Vagina (tissue), 2 donors: ENCODE measurements at regions not wholly inside any gene's neighbourhood (a gene's known extent, or its start where the extent isn't known, plus 50 kb on each side); places are given as distances from the start of the nearest gene placed in this dataset.

Experiments
- DNase-seq, 2 donors: peaks; one replicate each; pipeline ENCODE4 v3.0.0-alpha.2; 2017; ENCODE audit errors: extremely low spot score in 2 of 2
- H3K27ac ChIP-seq: fragments of 200-600 bp; sonication (generic); one replicate; pipeline ENCODE4 v1.5.1; 2019
- H3K27me3 ChIP-seq: fragments of 200-600 bp; sonication (generic); one replicate; pipeline ENCODE4 v1.5.1; 2019
- H3K36me3 ChIP-seq, 2 donors: fragments of 200-600 bp; sonication (generic); one replicate each; pipeline ENCODE4 v1.5.1; 2017 to 2019
- H3K4me1 ChIP-seq: fragments of 200-600 bp; sonication (generic); one replicate; pipeline ENCODE4 v1.5.1; 2019
- H3K4me3 ChIP-seq, 2 donors: fragments of 200-600 bp; sonication (generic); 1 replicate in 1 of 2; 2 replicates in 1 of 2; pipeline ENCODE4 v1.5.1; 2016 to 2019
- H3K9me3 ChIP-seq: fragments of 200-600 bp; sonication (generic); one replicate; pipeline ENCODE4 v1.5.1; 2019
- CTCF ChIP-seq, 3 experiments: fragments of 450-650 bp in 2 of 3; fragments of 200-600 bp in 1 of 3; sonication (generic) in 1 of 3; IDR thresholded peaks; one replicate each; pipeline ENCODE4 v1.5.1; 2017 to 2019; ENCODE audit warnings: antibody characterized with exemption in 3 of 3, mild to moderate bottlenecking in 2 of 3, moderate library complexity in 2 of 3
- POLR2A ChIP-seq, 2 donors: fragments of 450-650 bp; IDR thresholded peaks; one replicate each; pipeline ENCODE4 v1.6.1; 2017; ENCODE audit warnings: antibody characterized with exemption in 2 of 2, mild to moderate bottlenecking in 2 of 2, moderate library complexity in 2 of 2
- POLR2AphosphoS5 ChIP-seq, 2 donors: sonication (generic); formaldehyde crosslinking; IDR thresholded peaks; one replicate each; pipeline ENCODE4 v1.9.0; 2017; ENCODE audit warnings: antibody characterized with exemption in 2 of 2, mild to moderate bottlenecking in 2 of 2, low read depth in 1 of 2; ENCODE audit not compliant: insufficient read depth in 1 of 2
- intact Hi-C: fragments of 100-400 bp; cut with DNase I; formaldehyde crosslinking; loops from one replicate; pipeline ENCODE4 v1.15.1; 2023

DNA sequence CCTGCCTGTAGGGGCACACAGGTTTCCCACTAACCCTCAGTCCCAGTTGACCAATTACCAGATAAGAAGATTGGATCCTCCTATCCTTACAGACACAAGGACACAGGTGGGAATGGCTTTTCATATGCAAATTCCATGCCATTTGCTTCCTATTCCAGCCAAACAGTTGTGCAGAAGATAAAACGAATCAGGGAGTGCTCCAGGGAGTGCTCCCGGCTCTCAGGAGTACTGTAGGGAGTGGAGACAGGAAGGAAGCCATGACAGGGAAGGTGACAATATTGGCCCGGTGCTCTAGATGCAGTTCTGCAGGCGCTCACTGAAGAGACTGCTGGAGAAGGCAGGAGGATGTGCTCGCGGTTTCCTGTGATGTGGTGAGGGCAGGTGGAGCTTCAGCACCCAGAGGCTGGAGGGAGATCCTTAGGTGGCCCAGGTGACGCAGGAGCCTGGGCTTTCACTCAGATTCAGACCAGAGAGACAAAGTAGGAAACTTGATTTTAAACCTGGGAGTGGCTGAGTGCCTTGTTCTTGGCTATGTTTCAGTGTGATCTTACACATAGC lies 260.0 kb downstream of the AUH start:
- Histone ChIP-seq H3K9me3 (no peaks in the 10 kb centered on the region), H3K27ac (peak overlapping the region; percentile 81), H3K36me3 (no peaks in the 10 kb centered on the region), H3K27me3 (no peaks in the 10 kb centered on the region), H3K4me3 (no peak overlapping the region), H3K4me1 (peaks cover 36% of the 10 kb centered on the region)
- no peak for DNase-seq
- TF ChIP-seq CTCF (IDR thresholded peaks at IDR 0.05), result no peak
- no peak for TF ChIP-seq POLR2A (IDR thresholded peaks at IDR 0.05)
- TF ChIP-seq POLR2AphosphoS5 (IDR thresholded peaks at IDR 0.05; ENCODE audit: insufficient read depth in 1 of 2, low read depth in 1 of 2), result no peak
- intact Hi-C loops, result loop anchor here (10.0 kb wide), 1 partner anchor 93 kb away; no protein-coding TSS in a partner anchor

DNA sequence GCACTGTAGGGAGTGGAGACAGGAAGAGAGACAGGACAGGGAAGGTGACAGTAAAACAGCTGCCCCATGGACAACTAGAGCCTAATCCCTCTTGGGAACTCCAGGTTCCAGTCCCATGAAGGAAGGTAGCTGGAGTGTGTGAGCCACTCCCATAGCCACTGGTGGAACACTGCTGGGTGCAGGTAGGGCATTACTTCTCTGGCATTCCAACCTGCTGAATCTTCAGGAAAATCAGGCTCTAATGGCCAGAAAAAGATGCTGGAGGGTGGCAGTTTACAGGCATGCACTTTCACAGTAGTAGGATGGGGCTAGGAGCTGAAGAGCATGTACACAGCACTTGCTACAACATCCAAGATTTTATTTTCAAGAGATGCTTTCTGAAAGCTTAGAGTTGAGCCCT lies 259.4 kb downstream of the AUH start:
- H3K27ac ChIP-seq, result no peak overlapping the region
- intact Hi-C loops, result loop anchor here (10.0 kb wide), 1 partner anchor 93 kb away; no protein-coding TSS in a partner anchor

GRCh38 chr9:91103931-91104330 lies 257.8 kb downstream of the AUH start:
- no peaks in the 10 kb centered on the region for H3K9me3 ChIP-seq
- H3K27ac ChIP-seq, result no peak overlapping the region
- no peaks in the 10 kb centered on the region for H3K27me3 ChIP-seq
- intact Hi-C loops, result loop anchor here (10.0 kb wide), 1 partner anchor 91 kb away; no protein-coding TSS in a partner anchor
- DNase-seq, result no peak
- H3K36me3 ChIP-seq, result no peaks in the 10 kb centered on the region
- no peak overlapping the region for H3K4me3 ChIP-seq
- TF ChIP-seq CTCF (IDR thresholded peaks at IDR 0.05) (no peak), POLR2A (IDR thresholded peaks at IDR 0.05) (no peak), POLR2AphosphoS5 (IDR thresholded peaks at IDR 0.05; ENCODE audit: insufficient read depth in 1 of 2, low read depth in 1 of 2) (no peak)
- H3K4me1 ChIP-seq, result peaks cover 36% of the 10 kb centered on the region

More for the DNA sequence above, 259.4 kb downstream of the AUH start:
- Histone ChIP-seq H3K27me3 (no peaks in the 10 kb centered on the region), H3K9me3 (no peaks in the 10 kb centered on the region), H3K36me3 (no peaks in the 10 kb centered on the region), H3K4me1 (peaks cover 36% of the 10 kb centered on the region), H3K4me3 (no peak overlapping the region)
- TF ChIP-seq CTCF (IDR thresholded peaks at IDR 0.05) (no peak), POLR2A (IDR thresholded peaks at IDR 0.05) (no peak), POLR2AphosphoS5 (IDR thresholded peaks at IDR 0.05; ENCODE audit: insufficient read depth in 1 of 2, low read depth in 1 of 2) (no peak)
- DNase-seq, result no peak

DNA sequence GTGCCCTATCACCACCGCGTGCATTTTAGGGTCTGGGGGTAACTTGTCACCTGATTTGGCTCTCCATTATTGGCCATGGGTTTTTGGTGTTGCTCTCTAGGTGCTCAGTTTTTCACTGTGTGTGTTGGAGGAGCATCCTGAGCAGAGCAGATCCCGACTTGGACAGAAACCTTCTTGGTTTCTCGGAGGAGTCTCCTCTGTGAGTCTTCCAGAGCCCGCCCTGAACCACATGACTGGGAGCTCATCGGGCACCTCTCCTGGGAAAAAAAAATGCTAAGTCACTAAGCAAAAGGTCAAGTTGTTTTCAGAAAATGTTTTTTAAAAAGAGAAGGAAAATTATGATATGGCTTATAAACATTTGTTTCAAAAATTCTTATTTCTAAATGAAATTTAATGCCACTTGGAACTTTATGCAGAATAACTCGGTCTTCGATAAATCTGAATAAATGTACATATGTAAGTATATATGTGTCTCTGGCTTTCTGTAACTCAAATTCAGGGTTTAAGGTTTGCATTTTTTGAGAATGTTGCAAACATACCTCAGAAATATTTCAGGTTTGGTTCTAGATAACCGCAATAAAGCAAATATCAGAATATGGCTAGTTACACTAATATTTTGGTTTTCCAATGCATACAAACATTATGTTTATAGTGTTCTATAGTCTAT lies 255.2 kb downstream of the AUH start:
- H3K27ac ChIP-seq, result no peak overlapping the region

More for the DNA sequence above, 255.2 kb downstream of the AUH start:
- H3K4me3 ChIP-seq, result no peak overlapping the region
- TF ChIP-seq POLR2AphosphoS5 (IDR thresholded peaks at IDR 0.05; ENCODE audit: insufficient read depth in 1 of 2, low read depth in 1 of 2), result no peak
- TF ChIP-seq POLR2A (IDR thresholded peaks at IDR 0.05), result no peak
- TF ChIP-seq CTCF (IDR thresholded peaks at IDR 0.05), result no peak
- H3K9me3 ChIP-seq, result no peaks in the 10 kb centered on the region
- no peaks in the 10 kb centered on the region for H3K27me3 ChIP-seq
- intact Hi-C loops, result loop anchor here (10.0 kb wide), 1 partner anchor 88 kb away; no protein-coding TSS in a partner anchor
- no peak for DNase-seq
- H3K36me3 ChIP-seq, result no peaks in the 10 kb centered on the region
- peaks cover 12% of the 10 kb centered on the region for H3K4me1 ChIP-seq
